Ectodermal cell (in vitro differentiated cells): ENCODE measurements at regions not wholly inside any gene's neighbourhood (a gene's known extent, or its start where the extent isn't known, plus 50 kb on each side); places are given as distances from the start of the nearest gene placed in this dataset.

Source experiments
- H3K27ac ChIP-seq: 2 replicates; pipeline ENCODE4 v1.7.0; 2013; ENCODE audit warnings: mild to moderate bottlenecking, low read depth, low read length; ENCODE audit not compliant: insufficient read depth, poor library complexity, severe bottlenecking
- H3K27me3 ChIP-seq: 2 replicates; pipeline ENCODE4 v1.7.0; 2013; ENCODE audit warnings: mild to moderate bottlenecking, low read length; ENCODE audit not compliant: insufficient read depth, control insufficient read depth, poor library complexity, severe bottlenecking
- H3K36me3 ChIP-seq: one replicate; pipeline ENCODE4 v1.7.0; 2013; ENCODE audit warnings: low read length; ENCODE audit not compliant: control insufficient read depth, insufficient read depth
- H3K4me1 ChIP-seq: one replicate; pipeline ENCODE4 v1.7.0; 2013; ENCODE audit warnings: low read length; ENCODE audit not compliant: control insufficient read depth, insufficient read depth
- H3K4me3 ChIP-seq: 2 replicates; pipeline ENCODE4 v1.7.0; 2013; ENCODE audit warnings: low read depth, low read length, control low read depth; ENCODE audit not compliant: insufficient read depth
- H3K9me3 ChIP-seq: 2 replicates; pipeline ENCODE4 v1.7.0; 2013; ENCODE audit warnings: mild to moderate bottlenecking, low read length, moderate library complexity; ENCODE audit not compliant: control insufficient read depth
- WGBS, 2 experiments: methylation state at CpG; one replicate each; pipeline ENCODE4 v1.1.7; 2013; ENCODE audit warnings: missing lambda C conversion rate in 2 of 2; 5-methylcytosine and 5-hydroxymethylcytosine counted together

DNA sequence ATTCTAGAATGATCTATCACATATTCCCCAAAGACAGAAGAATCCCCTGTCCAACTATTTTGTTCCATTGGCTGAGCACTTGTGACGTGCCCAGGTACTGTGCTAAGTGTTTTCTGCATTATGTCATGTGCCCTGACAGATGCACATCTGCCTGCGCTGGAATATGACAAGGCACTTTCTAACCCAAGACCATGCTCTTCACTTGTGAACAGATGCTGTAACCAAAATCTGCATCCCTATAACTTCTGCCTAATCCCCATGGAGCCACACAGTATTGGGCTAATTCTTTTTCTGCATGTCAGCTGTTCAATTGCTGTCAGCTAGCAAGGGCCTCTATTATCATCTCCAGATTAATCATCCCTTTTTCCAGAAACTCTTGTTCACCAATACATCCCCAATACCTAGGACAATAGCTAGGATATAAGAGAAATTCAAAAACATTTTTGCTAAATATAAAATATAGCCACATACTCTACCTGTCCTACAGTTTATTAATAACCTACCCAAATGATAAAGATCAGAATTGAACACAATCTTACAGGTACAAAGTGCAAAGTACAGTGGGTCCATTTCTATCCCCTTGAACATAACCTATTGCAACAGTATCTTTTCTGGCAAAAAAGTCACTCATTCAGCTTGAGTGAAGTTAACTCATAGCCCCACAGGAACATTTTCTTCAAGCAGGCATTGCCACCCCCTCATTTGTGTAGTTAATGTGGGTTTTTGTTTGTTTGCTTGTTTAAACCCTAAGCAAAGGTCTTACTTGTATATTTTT, 109.4 kb upstream of the LRRN1 start:
- Histone ChIP-seq H3K9me3 (no peaks in the 10 kb centered on the region), H3K27me3 (no peaks in the 10 kb centered on the region), H3K27ac (no peak overlapping the region), H3K36me3 (no peaks in the 10 kb centered on the region), H3K4me1 (no peaks in the 10 kb centered on the region), H3K4me3 (no peak overlapping the region)
- 94% methylated on average over 2 of the region's 2 CpGs for WGBS, 2 experiments

DNA sequence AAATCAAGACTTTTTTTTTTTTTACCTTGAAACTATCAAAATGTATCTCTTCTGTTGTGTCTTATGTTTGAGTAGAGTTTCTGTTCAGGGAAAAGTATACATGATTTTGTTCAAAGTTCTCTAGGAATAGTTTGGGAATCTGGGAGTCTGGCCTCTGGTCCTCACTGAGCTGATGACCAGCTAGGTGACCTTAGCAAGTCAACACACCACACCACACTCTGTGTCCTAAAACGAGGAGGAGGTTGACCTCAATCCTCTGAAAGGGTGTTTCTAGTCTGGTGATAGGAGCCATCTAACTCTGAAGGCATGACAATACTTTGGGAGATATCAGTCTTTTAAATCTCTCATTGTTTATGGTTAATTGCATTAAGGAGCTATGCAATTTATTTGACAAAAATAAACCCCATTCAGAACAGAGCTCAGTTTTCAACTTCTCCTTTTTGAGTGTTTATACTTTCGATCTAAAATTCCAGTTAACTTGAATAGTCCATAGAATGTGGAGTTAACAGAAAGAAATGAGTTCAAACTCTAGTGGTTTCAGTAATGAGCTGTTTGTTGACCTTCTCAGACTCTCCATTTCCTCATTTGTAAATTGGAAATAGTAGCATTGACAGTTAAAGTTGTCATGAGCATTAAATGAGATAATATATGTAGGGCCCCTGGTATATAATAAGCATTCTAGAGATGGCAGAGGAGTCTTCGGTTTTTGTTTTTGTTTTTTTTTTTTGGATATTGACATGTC, 112.2 kb upstream of the LRRN1 start:
- Histone ChIP-seq H3K9me3 (no peaks in the 10 kb centered on the region), H3K36me3 (no peaks in the 10 kb centered on the region), H3K27ac (no peak overlapping the region), H3K27me3 (no peaks in the 10 kb centered on the region), H3K4me3 (no peak overlapping the region), H3K4me1 (no peaks in the 10 kb centered on the region)
- 86 to 100% methylated on average over 2 to 3 of the region's 3 CpGs for WGBS, 2 experiments

DNA sequence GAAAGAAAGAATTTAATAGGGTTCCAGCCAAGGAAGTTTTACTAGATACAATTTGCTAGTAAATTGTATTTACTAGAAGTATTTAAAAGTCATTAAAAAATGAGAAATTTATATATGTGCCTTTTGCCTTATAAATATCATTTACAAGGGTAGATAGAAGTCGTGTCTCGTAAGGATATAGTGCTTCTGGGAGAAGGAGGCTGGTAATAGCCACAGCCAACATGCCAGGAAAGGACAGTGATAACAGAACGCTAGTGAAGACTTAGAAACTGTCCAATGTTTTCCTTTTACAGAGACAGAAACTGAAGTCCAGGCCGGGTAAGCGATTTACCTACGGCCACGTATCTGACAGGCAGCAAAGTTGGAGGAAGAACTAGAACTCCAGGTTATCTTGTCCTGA, 113.5 kb upstream of the LRRN1 start:
- Histone ChIP-seq H3K27ac (no peak overlapping the region), H3K4me1 (no peaks in the 10 kb centered on the region), H3K27me3 (no peaks in the 10 kb centered on the region), H3K9me3 (no peaks in the 10 kb centered on the region), H3K36me3 (no peaks in the 10 kb centered on the region), H3K4me3 (no peak overlapping the region)
- 94% methylated on average over 7 of the region's 7 CpGs for WGBS, 2 experiments

DNA sequence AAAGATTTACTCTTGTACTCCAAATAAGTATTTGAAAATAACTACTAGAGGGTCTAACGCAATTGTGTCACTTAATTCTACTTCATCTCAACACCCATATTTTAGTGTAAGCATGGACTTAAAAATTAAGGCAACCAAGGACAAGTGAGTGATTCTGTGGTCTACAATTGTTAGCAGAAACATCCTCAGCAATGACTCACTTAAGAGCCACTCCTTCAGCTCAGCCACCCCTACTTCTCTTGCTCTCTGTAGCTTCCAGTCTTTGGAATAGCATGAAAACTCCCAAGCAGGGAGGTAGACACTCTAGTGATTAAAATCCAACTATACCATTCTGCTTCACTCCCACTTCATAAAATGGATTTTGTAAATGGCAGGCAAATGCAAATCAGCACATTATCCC, 116.0 kb upstream of the LRRN1 start:
- no peak overlapping the region for H3K27ac ChIP-seq
- 89 to 100% methylated on average over 1 of the region's 1 CpG for WGBS, 2 experiments
- no peak overlapping the region for H3K4me3 ChIP-seq
- no peaks in the 10 kb centered on the region for H3K4me1 ChIP-seq
- no peaks in the 10 kb centered on the region for H3K36me3 ChIP-seq
- H3K9me3 ChIP-seq: no peaks in the 10 kb centered on the region
- H3K27me3 ChIP-seq: no peaks in the 10 kb centered on the region

DNA sequence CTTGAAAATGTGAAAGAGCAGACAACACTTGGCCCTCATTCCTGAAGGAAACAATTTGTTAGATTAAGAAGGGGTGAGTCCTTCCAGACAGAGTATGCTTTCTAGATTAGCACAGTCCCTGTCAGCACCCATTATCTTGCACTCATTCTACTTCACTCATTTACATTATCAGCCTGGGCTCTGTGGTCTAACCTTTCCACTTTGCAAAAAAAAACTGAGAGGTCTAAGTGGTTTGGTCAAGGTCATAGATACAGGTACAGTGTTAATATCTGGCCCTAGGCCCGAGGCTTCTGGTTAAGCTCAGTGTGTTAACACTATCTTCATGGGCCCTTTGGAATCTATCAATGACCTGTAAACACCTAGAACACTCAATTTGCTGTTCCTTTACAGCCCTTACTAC, 123.4 kb upstream of the LRRN1 start:
- H3K27me3 ChIP-seq: no peaks in the 10 kb centered on the region
- WGBS, 2 experiments: 83 to 100% methylated on average over 1 of the region's 1 CpG
- H3K36me3 ChIP-seq: no peaks in the 10 kb centered on the region
- no peaks in the 10 kb centered on the region for H3K9me3 ChIP-seq
- no peak overlapping the region for H3K4me3 ChIP-seq
- H3K4me1 ChIP-seq: no peaks in the 10 kb centered on the region
- no peak overlapping the region for H3K27ac ChIP-seq

DNA sequence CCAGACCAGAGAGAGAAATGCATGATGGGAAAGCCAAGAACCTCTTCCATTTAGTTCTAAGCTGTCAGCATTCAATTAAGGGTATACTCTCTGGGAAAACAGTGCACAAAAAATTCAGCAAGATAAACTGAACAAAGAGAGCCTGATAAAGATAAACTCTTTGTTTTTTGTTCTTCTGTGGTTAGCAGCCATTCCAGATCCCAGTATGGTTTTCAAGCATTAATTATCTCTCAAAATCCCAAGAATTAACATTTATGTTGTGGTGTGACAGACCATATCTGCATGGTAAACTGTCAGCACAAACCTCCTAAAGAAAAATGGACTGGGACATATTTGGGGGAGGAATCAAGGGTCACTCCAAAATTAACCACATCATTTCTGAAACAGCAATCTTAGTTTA, 124.0 kb upstream of the LRRN1 start:
- Histone ChIP-seq H3K9me3 (no peaks in the 10 kb centered on the region), H3K27ac (no peak overlapping the region), H3K4me3 (no peak overlapping the region), H3K4me1 (no peaks in the 10 kb centered on the region), H3K36me3 (no peaks in the 10 kb centered on the region), H3K27me3 (no peaks in the 10 kb centered on the region)

DNA sequence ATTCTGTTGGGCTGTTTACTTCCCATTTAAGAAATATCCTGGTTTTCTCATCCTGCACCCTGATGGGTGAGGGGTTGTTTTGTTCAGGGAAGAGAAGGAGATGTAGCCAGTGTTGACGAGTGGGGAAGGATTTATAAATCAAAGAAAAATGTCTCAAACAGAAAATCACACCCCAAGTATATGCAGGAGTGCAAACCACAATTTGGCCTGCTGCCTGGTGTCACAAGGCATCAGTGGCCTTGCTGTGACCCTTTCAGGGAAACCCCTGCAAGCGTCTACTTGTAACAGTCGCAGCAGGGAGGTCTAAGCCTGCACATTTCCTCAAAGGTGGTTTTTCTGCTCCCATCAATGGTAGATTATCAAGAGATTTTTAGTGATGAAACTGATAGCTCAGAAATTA, 132.6 kb upstream of the LRRN1 start:
- Histone ChIP-seq H3K4me3 (no peak overlapping the region), H3K27me3 (no peaks in the 10 kb centered on the region), H3K36me3 (no peaks in the 10 kb centered on the region), H3K4me1 (peaks cover 9% of the 10 kb centered on the region), H3K9me3 (no peaks in the 10 kb centered on the region), H3K27ac (no peak overlapping the region)
- 92 to 98% methylated on average over 2 to 3 of the region's 3 CpGs for WGBS, 2 experiments

DNA sequence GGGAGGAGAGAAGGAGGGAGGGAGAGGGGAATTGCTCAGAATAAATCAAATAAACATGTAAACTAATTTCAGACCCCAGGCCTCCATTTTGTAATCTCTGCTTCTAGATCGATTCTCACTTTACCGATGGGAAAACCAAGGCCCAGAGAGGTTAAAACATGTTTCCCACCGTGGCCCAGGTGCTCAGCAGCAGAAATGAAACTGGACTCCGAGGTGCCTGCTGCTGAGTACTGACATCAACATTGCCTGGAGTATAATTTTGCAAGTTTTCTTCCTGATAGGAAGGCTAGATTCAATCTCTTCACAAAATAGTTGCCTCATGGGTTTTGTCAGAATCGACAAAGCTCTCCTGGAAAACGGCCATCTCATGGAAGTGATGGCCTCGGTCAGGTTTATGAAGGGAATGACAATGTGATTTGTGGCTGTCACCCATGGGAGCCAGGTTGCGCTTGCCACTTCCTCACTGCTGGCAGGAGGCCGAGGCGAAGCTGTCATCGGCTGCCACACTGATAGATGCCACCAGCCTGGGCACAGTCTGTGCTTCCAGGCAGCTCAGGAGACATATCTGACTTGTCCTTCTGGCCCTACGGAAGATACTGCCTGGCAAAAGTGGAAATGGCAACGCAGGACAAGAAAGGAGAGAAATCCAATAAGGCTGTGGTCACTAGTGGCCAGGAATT, 133.1 kb upstream of the LRRN1 start:
- Histone ChIP-seq H3K9me3 (no peaks in the 10 kb centered on the region), H3K27me3 (no peaks in the 10 kb centered on the region), H3K4me3 (no peak overlapping the region), H3K36me3 (no peaks in the 10 kb centered on the region), H3K4me1 (peaks cover 10% of the 10 kb centered on the region), H3K27ac (no peak overlapping the region)
- 91 to 92% methylated on average over 13 of the region's 13 CpGs for WGBS, 2 experiments

DNA sequence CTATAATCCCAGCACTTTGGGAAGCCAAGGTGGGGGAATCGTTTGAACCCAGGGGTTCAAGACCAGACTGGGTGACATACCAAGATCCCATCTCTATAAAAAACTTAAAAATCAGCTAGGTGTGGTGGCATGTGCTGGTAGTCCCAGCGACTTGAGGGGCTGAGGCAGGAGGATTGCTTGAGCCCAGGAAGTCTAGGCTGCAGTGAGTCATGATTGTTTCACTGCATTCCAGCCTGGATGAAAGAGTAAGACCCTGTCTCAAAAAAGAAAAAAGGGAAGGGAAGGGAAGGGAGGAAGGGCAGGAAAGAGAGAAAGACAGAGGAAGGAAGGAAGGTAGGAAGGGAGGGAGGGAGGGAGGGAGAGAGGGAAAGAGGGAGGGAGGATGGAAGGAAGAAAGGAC, 133.7 kb upstream of the LRRN1 start:
- WGBS, 2 experiments: 78 to 81% methylated on average over 2 of the region's 2 CpGs
- no peaks in the 10 kb centered on the region for H3K27me3 ChIP-seq
- H3K9me3 ChIP-seq: no peaks in the 10 kb centered on the region
- H3K36me3 ChIP-seq: no peaks in the 10 kb centered on the region
- H3K4me1 ChIP-seq: peaks cover 10% of the 10 kb centered on the region
- H3K4me3 ChIP-seq: no peak overlapping the region
- H3K27ac ChIP-seq: no peak overlapping the region

DNA sequence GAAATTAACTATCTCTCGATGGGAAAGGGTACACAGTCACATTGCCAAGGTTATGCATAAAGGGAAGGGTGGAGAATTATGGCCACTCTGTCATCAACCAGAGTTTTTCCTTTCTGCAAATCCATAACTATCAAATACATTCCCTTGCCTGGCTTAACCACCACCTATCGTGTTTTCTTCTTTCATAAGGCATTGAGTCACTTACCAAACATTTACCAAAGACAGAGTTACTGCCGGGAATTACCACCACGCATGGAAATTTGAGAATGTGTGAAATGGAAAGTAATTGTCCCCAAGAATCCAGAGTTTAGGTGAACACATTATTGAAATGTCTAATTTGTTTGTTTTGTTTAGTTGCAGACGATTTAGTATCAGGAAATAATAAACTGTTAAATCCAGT, 134.3 kb upstream of the LRRN1 start:
- Histone ChIP-seq H3K27ac (no peak overlapping the region), H3K4me3 (no peak overlapping the region), H3K9me3 (no peaks in the 10 kb centered on the region), H3K36me3 (no peaks in the 10 kb centered on the region), H3K27me3 (no peaks in the 10 kb centered on the region), H3K4me1 (peaks cover 10% of the 10 kb centered on the region)
- WGBS, 2 experiments: 92 to 93% methylated on average over 5 of the region's 5 CpGs
